COLO668 (cell line): ENCODE measurements at regions not wholly inside any gene's neighbourhood (a gene's known extent, or its start where the extent isn't known, plus 50 kb on each side); places are given as distances from the start of the nearest gene placed in this dataset.
"Not testable (repeated sequence)": the region's sequence is repeated elsewhere in the genome, so short reads cannot be mapped to it uniquely, and the experiment has no call there.

ENCODE experiments used
- DNase-seq: peaks from one replicate; lab custom pipeline; 2025; ENCODE audit not compliant: unreplicated experiment; lab: John Stamatoyannopoulos, UW

DNA sequence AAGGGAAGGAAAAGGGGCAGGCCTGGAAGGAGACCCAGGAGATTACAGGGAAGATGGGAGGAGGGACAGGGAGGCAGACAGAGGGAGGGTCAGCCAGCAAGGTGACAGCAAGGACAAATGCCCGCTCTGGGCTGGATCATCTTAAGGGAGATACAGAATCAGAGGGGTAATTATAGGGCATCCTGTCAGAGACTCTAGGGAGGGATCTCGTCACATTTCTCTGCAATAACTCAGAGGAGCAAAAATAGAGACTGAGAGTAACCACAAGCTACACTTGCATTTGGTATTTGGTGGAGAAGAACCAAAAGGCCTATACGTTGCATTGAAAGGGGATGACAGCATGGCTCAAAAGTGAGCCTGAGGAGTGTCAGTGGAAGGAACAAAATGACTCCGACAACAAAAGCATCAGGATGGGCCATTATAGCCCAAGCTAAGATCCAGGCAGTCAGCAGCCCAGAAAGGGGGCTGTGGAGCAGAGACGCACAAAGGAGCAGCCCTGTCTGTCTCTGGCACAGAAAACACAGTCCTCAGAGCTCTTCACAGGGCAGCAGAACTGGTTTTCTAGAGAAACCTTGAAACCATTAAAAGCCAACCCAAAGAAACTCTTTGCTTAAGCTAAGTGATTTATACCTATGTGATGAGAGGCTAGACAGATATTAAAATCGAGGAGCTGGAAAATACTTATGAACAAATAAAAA lies 430.2 kb upstream of the VSTM2A start:
- no peak for DNase-seq

DNA sequence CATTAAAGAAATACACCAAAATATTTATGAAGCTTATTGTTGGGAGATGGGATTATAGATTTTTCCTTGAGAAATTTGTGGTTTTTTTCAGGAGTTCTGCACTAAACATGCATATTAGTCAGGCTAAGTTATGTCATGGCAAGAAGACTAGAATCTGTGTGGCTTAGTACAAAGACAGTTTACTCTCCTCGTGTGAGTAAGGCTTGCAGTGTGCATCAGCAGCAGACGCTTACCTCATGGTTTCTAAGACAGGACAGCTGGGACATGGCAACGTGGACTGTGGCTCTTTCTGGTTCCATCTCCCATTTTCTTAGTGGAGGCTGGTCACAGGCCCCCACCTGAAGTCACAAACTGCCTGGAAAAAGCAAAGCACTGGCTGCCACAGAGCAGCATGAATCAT lies 429.6 kb upstream of the VSTM2A start:
- no peak for DNase-seq

DNA sequence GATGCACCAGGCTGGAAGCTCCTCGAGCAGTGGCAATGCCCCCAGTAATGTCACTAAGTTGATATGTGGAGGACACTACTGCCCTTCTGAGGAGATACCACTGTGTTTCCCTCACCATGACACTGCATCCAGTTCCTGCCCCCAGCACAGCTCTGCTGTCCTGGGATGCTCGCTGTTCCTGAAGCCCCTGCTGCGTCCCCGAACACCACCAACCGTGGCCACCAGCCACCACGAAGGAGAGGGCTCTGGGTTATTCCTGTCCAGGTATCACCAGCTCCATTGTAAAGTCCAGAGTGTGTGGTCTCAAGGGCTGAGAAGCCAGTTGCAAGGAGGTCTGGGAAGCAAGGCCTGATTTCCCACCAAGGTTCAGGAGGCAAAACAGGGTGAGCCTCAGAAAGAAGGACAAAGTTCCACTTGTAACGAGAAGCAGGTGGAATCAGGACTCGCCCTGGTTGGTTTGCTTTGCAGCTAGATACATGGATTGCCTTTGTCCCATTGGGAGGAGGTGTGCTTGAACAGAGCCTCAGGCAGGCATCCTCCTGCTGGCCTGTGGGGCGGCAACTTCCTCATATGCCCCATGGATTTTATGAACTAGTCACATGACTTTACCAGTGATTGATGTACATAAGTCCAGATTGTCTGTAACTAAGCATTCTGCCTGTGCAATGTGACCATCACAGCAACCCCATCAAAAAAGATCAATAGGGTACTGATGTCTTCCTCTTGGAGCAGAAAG lies 427.0 kb upstream of the VSTM2A start:
- no peak for DNase-seq

DNA sequence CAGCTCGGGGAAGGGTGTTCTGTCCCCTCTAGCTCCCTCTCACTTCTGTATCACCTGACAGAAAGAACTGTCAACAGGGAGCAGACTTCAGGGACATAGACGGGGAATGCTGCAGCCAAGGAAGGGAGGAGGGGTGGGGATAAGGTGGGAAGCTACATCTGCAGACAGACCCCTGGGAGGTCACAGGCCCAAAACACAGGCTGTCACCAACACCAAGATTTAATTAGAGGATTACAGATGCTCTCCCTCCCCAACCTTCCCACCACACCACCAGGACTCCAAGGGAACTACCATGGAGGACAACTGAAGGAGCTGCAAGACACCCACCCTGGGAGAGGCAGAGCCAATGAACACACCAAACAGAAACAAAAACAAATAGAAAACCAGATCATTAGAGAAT lies 425.2 kb upstream of the VSTM2A start:
- DNase-seq: no peak

DNA sequence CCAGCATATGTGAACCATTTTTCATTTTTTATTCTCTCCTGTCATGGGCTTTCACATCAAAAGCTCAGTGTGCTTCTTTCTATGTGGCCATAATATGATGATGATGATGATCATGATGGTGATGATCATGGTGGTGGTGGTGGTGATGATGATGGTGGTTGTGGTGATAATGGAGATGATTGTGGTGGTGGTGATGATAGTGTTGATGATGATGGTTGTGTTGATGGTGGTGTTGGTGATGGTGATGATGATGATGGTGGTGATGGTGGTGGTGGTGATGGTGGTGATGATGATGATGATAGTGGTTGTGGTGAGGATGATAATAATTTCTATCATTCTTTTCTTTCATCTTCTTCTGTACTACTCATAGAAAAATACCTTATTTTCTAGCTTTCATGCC lies 413.1 kb upstream of the VSTM2A start:
- DNase-seq: no peak

DNA sequence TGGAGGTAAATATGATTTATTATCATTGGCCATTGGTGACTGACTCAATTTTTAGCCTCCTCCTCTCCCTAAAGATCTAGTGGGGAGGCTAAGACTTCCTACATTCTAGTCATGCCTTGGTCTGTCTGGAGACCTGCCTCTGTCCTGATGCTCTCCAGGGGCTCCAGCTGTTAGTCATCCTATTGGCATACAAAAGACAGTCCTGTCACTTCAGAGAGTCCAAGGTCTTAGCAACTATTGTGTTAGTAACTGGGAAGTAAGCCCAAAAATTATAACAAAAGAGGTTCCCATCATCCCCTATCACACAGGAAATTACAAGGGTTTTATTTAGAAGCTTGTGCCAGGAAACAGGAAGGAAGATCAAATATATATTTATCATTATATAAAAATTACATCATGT lies 400.6 kb upstream of the VSTM2A start:
- DNase-seq: no peak

DNA sequence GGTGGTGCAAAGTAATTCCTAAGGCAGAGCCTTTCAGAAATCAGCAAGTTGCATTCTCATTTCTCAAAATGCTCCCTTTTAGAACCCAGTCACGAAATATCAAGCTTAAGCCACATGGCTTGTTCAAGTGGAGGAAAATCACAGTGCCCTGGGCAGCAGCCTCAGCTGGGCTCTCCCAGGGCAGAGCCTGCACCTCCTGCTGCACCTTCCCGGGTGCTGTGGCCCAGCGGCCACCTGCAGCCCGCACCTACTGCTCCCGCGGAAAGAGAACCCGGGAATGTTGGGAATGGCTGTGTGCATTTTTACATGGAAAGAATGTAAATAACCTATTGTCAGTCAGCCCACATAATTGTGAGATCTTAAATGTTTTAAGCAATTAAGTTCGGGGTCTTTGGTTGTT lies 396.5 kb upstream of the VSTM2A start:
- DNase-seq: no peak

DNA sequence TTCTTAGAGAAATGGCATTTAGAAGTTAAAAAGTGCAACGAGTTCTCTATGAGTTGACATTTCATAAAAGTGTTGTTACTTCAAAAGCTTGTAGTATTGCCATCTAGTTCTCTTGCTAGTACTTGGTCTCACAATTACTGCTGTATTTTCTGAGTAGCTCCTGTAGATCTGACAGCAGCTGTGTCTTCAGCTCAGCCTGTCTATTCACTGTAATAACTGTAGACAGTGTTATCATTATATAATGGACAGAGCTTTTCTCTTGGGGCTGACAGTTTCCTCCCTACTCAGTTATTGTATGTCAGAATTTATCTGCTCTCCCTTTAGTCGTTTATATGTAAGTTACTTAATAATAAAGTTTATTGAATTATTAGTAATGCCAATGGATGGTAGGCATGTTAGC lies 388.7 kb upstream of the VSTM2A start:
- no peak for DNase-seq

DNA sequence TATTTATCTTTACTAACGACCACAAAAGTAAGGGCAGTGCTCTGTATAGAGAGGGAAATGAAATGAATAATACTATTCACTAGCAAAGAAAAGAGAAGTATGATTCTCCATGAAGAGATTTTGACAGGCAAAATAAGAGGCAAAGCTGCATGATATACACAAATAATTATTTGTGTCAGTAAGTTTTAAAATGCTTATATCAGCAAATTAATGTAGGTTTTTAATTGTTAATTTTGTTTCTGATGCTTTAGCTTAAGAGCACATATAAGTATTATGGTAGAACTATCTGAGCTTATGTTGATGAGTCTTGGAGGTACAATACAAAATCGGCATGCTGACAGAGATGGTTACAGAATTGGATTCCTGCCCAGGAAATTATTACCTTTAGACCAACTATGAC lies 383.1 kb upstream of the VSTM2A start:
- no peak for DNase-seq

DNA sequence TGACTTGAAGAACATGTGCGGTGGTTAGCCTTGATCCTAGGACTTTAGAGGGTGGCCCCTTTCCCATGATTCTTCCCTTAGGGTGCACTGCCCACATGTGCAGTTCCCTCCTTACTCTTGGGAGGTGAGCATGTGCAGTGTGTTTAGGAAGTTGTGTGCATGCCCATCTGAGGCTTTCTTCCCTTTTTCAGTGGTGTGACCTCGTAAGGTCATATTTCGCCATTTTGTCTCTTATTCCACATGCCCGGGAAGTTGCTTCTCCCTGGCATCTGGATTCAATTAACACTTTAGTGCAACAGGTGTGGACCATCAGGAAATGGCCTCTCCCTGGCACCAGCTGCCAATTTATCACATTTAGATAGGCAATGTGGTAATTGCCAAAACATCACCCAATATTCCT lies 380.6 kb upstream of the VSTM2A start:
- no peak for DNase-seq

DNA sequence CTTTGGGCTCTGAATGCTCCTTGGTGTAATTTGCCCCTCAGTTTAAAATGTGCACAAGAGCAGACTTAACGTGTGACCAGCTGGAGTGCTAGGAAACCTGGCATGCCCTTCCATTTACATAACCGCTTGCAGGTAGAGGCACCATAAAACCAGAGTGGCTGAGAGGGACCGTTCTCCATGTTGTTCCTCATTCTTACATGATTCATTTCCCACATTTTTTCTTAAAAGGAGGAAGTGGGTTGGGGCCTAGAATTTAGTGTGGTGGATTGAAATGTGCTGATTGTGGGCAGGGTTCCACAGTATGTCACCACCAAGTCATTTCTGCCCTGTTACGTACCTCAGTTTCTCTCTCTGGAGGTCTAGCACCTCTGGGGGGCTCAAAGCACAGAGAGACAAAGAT lies 375.8 kb upstream of the VSTM2A start:
- no peak for DNase-seq

DNA sequence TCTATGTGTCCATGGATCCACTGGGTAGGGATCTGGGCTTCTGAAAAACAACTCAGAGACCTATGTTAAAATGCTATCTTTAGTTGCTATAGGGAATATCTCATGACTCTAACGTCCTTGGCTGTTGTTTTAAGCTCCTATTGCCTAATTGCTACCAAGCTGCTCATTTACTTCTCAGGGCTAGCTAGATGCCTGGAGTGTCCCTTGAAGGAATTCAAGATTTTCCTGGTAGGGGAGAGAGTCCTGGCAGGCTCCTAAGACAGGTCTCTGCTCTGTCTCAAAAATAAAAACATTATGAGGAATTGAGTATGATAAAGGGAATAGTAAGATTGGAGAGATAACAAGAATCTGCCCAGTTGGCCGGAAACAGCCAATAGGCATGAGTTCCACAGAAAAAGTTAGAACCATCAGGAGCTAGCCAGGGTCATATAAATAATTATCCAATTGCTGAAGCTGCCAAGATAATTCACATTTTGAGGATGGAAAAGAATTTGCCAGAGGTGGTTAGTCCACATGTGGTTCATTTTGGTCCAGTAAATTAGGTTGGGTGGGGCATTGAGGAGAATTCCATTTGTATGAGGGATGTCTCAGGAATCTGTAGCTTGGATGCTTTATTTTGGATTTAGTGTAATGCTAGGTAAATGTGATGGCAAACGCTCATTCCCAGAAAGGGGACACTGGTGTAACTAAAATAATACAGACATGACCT lies 362.7 kb upstream of the VSTM2A start:
- no peak for DNase-seq

DNA sequence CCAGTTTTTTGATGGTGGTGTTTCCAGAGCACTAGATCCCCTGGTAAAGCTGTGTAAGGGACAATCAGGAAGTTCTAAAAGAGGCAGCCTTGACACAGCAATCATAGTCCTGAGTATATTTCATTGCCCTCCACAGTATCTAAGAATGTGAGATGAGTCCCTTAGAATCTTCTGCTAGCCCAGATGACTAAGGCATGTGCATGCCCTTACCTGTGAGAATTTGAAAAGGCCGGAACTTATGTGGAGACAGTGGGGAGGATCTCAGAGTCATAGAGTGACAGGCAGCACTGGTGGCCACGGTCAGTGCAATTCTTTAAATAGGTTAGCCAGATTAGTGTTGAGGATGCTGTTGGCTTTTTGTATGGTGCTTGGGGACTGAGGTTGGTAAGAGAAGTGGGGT lies 361.4 kb upstream of the VSTM2A start:
- no peak for DNase-seq

DNA sequence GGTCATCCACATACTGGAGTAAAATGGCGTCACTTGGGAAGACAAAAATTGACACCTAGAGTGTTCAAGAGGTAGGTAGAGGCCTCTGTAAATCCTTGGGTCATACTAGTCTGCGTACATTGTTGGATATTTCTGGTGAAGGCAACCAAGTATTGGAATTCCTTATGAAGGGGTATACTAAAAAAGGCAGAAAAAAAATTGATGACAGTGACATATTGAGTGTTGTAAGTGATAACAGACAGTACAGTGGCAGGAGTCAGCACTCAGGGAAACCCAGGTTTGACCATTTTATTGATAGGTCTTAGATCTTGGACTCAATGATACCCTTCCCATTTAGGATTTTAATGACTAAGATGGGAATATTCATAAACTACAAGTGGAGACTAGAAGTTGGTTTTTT lies 359.1 kb upstream of the VSTM2A start:
- DNase-seq: no peak

DNA sequence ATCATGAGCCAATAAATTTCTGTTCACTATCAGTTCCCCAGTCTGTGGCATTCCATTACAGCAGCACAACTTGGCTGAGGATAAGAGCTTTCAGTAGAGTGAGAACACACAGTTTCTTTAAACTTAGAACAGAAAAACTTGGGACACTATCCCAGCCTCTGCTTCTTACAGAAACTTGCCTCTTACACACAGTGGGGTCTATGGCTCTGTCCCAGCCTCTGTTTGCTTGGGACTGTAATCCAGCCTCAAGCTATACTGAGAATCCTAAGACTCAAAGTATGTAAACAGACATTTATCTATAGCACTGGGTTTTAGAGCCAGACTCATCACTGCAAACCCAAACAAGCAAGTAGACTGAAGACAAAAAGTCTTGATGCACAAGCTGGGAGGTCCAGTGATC lies 355.8 kb upstream of the VSTM2A start:
- DNase-seq: no peak

DNA sequence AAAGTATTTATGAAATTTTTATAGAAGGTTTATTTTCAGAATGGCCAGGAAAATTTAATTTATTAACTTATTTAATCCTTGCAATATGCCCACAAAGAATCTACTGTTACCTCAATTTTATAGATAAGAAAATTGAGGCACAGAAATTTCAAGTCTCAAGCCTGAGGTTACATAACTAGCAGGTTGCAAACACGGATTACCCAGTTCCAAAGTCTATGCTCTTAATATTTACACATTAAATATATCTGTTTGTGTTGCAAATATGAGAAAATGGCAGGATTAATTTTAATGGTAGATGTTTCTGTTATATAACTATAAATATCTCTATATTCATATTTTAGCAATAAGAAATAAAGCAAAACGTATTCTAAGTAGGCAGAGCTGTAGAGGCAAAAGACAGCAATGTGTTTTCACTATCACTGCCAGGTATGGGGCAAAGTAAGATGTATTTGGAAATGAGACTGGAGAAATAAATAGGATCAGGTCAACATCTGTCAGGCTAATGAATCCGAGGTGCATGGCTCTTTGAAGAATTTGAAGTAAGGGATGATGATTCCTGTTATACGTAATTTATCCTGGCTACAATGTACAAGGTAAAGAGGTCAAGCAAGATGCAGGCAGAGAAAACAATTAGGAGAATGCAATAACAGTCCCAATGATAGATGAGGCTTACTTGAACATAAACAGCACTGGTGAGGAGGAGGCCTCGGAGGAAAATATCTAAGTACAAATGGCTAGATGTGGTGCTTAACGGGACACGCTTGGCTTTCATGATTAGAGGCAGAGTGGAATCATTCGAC lies 354.1 kb upstream of the VSTM2A start:
- DNase-seq: no peak

DNA sequence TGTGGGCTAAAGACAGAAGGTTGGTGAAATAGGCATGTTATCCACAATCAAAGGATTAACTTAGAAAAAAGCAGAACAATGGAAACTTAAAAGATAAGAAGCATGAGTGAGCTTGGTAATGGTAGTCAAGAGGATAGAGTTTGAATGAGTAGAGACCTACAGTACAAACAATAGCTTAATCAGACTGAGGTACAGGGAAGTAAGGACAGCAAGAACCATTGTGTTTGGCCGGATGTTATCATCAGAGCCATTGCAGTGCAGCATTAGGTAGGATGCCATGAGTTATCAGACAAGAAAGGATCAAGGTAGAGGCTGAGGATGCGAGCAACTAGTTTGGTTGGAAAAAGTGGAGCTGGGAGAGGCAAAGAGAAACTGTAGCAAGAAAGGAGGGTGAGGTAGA lies 353.3 kb upstream of the VSTM2A start:
- DNase-seq: no peak

DNA sequence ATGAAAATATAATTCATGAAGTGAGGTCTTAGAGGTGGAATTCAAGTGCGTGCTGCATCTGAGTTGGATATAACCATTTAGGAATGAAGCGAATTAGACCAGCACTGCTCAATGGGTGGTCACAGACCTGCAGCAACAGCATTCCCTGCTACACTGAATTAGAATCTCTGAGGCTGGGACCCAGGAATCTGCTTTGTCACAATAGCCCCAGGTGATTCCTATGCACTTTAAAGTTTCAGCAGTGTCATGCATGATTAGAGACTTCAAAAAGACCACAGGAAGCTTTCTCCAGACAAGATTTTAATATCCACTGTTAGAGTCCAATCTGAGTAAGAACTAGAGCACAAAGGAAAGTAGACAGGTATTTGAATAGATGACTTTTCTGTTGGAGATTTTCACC lies 352.8 kb upstream of the VSTM2A start:
- DNase-seq: no peak

DNA sequence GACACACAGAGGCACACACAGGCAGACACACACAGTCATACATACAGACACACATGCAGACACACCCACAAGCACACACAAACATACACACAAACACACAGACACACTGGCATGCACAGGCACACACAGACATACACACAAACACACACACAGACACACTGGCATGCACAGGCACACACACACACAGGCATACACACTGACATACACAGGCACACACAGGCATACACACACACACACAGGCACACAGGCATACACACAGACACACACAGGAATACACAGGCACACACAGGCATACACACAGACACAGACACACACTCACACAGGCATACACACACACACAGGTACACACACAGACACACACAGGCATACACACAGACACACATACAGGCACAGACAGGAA lies 340.7 kb upstream of the VSTM2A start:
- no peak for DNase-seq

DNA sequence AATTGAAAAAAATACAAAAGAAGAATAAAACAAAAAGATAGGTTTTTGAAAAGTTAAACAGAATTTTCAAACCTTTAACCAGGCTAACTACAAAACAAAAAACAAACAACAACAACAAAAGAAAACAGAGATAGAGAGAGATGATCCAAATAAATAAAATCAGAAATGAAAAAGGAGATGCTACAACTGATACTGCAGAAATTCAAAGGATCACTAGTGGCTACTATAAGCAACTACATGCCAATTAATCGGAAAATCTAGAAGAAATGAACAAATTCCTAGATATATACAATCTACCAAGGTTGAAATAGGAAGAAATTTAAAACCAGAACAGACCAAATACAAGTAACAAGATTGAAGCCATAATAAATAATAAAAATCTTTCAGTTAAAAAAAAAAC lies 326.8 kb upstream of the VSTM2A start:
- no peak for DNase-seq

DNA sequence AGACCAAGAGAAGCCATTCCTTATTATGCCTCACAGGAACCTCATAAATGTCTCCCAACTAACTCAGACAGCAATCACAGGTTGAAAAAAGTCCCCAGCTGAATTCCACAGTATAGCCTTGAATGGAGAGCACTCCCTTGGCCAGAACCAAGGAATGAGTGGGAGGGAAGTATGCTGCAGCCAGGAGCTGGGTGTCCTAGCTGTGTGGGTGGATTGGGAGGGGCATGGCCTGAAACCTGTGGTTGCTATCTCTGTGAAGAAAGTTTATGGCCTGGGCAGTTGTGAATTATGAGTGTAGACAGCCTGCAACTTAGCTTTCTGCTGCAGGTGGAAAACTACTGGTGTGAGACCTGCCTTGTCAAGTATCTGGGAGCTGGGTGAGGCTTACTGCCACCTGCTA lies 316.1 kb upstream of the VSTM2A start:
- DNase-seq: not testable (repeated sequence)

DNA sequence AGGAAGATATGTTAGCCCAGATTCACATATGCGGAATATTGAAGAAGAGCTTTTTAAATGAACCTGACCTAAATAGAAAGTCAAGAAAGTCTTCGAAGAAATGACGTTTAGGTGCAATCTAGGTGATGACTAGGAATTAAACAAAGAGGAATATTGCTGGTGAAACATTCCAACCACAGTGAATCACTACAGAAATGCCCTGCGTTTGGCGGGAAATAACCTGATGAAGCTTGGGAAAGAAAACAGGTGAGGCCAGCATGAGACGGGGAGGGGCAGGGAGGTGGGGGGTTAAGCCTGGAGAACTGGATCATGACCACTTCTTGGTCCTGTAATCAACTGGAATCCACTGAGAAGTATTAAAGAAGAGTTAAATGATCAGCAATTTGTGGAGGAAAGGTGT lies 299.4 kb upstream of the VSTM2A start:
- no peak for DNase-seq
